ENCODE measurements at regions not wholly inside any gene's neighbourhood (a gene's known extent, or its start where the extent isn't known, plus 50 kb on each side); places are given as distances from the start of the nearest gene placed in this dataset.

DNA sequence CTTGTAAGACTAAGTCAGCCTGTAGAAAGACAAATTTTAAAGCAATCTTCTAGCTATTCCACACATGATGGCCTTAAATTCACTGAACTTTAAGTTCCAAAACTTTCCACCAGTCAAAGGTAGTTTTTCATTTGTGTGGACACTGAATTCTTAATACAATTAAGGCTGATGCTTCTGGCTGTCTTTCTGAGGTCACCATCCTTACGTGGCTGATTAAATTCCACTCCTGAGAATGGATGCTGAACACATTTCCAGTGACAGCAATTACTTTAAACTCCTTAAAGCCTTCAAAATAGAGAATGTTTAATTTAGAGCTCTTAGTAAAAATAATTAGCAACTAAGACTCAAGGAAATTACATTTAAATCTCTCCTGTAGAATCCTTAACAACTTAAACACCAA, 142.6 kb upstream of the COL1A2 start:
- H3K27me3 ChIP-seq (ENCODE audit: control insufficient read depth, insufficient read depth, low read length): no peaks in the 10 kb centered on the region
- no peak overlapping the region for H3K4me2 ChIP-seq (ENCODE audit: extremely low read depth, insufficient read depth, low read length)
- H3K79me2 ChIP-seq (ENCODE audit: control insufficient read depth, insufficient read depth, low read length): no peaks in the 10 kb centered on the region
- no peak overlapping the region for H3K9ac ChIP-seq (ENCODE audit: insufficient read depth, low read length)
- no peak for DNase-seq (ENCODE audit: low read depth in 2 of 2)
- no peaks in the 10 kb centered on the region for H3K4me1 ChIP-seq (ENCODE audit: control insufficient read depth, extremely low read depth, insufficient read depth, low read length)
- no peak overlapping the region for H2AFZ ChIP-seq (ENCODE audit: low read length)
- TF ChIP-seq, protein P1, sequence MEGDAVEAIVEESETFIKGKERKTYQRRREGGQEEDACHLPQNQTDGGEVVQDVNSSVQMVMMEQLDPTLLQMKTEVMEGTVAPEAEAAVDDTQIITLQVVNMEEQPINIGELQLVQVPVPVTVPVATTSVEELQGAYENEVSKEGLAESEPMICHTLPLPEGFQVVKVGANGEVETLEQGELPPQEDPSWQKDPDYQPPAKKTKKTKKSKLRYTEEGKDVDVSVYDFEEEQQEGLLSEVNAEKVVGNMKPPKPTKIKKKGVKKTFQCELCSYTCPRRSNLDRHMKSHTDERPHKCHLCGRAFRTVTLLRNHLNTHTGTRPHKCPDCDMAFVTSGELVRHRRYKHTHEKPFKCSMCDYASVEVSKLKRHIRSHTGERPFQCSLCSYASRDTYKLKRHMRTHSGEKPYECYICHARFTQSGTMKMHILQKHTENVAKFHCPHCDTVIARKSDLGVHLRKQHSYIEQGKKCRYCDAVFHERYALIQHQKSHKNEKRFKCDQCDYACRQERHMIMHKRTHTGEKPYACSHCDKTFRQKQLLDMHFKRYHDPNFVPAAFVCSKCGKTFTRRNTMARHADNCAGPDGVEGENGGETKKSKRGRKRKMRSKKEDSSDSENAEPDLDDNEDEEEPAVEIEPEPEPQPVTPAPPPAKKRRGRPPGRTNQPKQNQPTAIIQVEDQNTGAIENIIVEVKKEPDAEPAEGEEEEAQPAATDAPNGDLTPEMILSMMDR (conservative IDR thresholded peaks at IDR 0.05 in 1 of 2, IDR thresholded peaks at IDR 0.05 in 1 of 2; ENCODE audit: low read depth in 1 of 2, low read length in 2 of 2): no peak
- no peak for TF ChIP-seq EZH2 (IDR thresholded peaks at IDR 0.05; ENCODE audit: low read length, missing control alignments)
- H3K27ac ChIP-seq (ENCODE audit: insufficient read depth, low read length): no peak overlapping the region
- H4K20me1 ChIP-seq (ENCODE audit: control insufficient read depth, extremely low read depth, insufficient read depth, low read length): no peaks in the 10 kb centered on the region
- H3K36me3 ChIP-seq (ENCODE audit: control insufficient read depth, insufficient read depth, low read length): no peaks in the 10 kb centered on the region
- no peak overlapping the region for H3K4me3 ChIP-seq (replicated peaks in 1 of 4; ENCODE audit: control extremely low read depth in 1 of 4, insufficient read depth in 1 of 4, low read depth in 3 of 4, low read length in 4 of 4)
- H3K9me3 ChIP-seq (ENCODE audit: control insufficient read depth, insufficient read depth, low read depth, low read length): no peaks in the 10 kb centered on the region

DNA sequence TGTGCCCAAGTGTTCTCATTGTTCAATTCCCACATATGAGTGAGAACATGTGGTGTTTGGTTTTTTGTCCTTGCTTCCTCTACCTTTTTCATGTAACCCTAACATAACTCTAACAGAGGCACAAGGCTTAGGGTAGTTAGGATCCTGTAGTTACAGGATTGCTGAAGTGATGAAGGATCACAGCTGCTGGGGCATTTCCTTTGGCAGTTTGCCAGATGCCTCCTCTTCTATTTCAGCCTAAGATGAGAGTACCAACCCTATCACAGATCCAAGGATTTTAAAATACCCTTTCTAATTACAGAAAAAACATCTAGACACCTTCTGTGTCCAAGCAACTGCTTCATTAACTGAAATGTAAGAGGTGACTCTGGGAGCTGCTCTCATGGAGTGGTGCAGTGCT, 141.7 kb upstream of the COL1A2 start:
- Histone ChIP-seq H4K20me1 (ENCODE audit: control insufficient read depth, extremely low read depth, insufficient read depth, low read length) (no peaks in the 10 kb centered on the region), H3K27me3 (ENCODE audit: control insufficient read depth, insufficient read depth, low read length) (no peaks in the 10 kb centered on the region), H3K4me3 (replicated peaks in 1 of 4; ENCODE audit: control extremely low read depth in 1 of 4, insufficient read depth in 1 of 4, low read depth in 3 of 4, low read length in 4 of 4) (no peak overlapping the region), H3K36me3 (ENCODE audit: control insufficient read depth, insufficient read depth, low read length) (no peaks in the 10 kb centered on the region), H3K27ac (ENCODE audit: insufficient read depth, low read length) (no peak overlapping the region), H3K9me3 (ENCODE audit: control insufficient read depth, insufficient read depth, low read depth, low read length) (no peaks in the 10 kb centered on the region), H3K4me2 (ENCODE audit: extremely low read depth, insufficient read depth, low read length) (no peak overlapping the region), H3K4me1 (ENCODE audit: control insufficient read depth, extremely low read depth, insufficient read depth, low read length) (no peaks in the 10 kb centered on the region), H2AFZ (ENCODE audit: low read length) (no peak overlapping the region), H3K79me2 (ENCODE audit: control insufficient read depth, insufficient read depth, low read length) (no peaks in the 10 kb centered on the region), H3K9ac (ENCODE audit: insufficient read depth, low read length) (no peak overlapping the region)
- no peak for TF ChIP-seq EZH2 (IDR thresholded peaks at IDR 0.05; ENCODE audit: low read length, missing control alignments)
- TF ChIP-seq, protein P1 (conservative IDR thresholded peaks at IDR 0.05 in 1 of 2, IDR thresholded peaks at IDR 0.05 in 1 of 2; ENCODE audit: low read depth in 1 of 2, low read length in 2 of 2): no peak
- peak in 1 of 2 donors; percentile 12 for DNase-seq (ENCODE audit: low read depth in 2 of 2)

DNA sequence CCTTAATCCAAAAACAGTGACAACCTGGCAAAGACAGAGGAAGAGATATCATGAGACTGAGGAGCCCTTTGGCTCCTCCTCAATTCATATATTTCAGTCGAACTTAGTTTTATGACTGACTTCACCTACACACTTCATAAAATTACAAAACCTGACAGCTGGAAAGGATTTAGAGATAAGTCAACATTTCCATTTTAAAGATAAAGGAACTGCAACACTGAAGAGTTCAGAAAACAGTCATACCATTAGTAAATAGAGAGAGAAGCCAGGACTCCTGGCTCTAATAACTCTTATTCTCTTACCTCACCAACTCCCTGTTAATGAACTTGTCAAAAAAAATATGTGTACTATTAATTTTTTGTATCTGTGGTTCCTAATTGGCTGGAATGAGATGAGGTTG, 141.0 kb upstream of the COL1A2 start:
- H3K79me2 ChIP-seq (ENCODE audit: control insufficient read depth, insufficient read depth, low read length): no peaks in the 10 kb centered on the region
- TF ChIP-seq, protein P1 (conservative IDR thresholded peaks at IDR 0.05 in 1 of 2, IDR thresholded peaks at IDR 0.05 in 1 of 2; ENCODE audit: low read depth in 1 of 2, low read length in 2 of 2): no peak
- no peak for TF ChIP-seq EZH2 (IDR thresholded peaks at IDR 0.05; ENCODE audit: low read length, missing control alignments)
- no peaks in the 10 kb centered on the region for H4K20me1 ChIP-seq (ENCODE audit: control insufficient read depth, extremely low read depth, insufficient read depth, low read length)
- H3K36me3 ChIP-seq (ENCODE audit: control insufficient read depth, insufficient read depth, low read length): no peaks in the 10 kb centered on the region
- H3K9ac ChIP-seq (ENCODE audit: insufficient read depth, low read length): no peak overlapping the region
- H3K4me3 ChIP-seq (replicated peaks in 1 of 4; ENCODE audit: control extremely low read depth in 1 of 4, insufficient read depth in 1 of 4, low read depth in 3 of 4, low read length in 4 of 4): no peak overlapping the region
- no peak overlapping the region for H3K4me2 ChIP-seq (ENCODE audit: extremely low read depth, insufficient read depth, low read length)
- no peaks in the 10 kb centered on the region for H3K27me3 ChIP-seq (ENCODE audit: control insufficient read depth, insufficient read depth, low read length)
- H3K4me1 ChIP-seq (ENCODE audit: control insufficient read depth, extremely low read depth, insufficient read depth, low read length): no peaks in the 10 kb centered on the region
- H3K9me3 ChIP-seq (ENCODE audit: control insufficient read depth, insufficient read depth, low read depth, low read length): no peaks in the 10 kb centered on the region
- no peak for DNase-seq (ENCODE audit: low read depth in 2 of 2)
- no peak overlapping the region for H2AFZ ChIP-seq (ENCODE audit: low read length)
- H3K27ac ChIP-seq (ENCODE audit: insufficient read depth, low read length): no peak overlapping the region
